NAMALWA (cell line): ENCODE measurements at regions not wholly inside any gene's neighbourhood (a gene's known extent, or its start where the extent isn't known, plus 50 kb on each side); places are given as distances from the start of the nearest gene placed in this dataset.
"Not testable (repeated sequence)": the region's sequence is repeated elsewhere in the genome, so short reads cannot be mapped to it uniquely, and the experiment has no call there.

ENCODE experiments used
- DNase-seq: peaks from one replicate; pipeline ENCODE4 v3.0.0-alpha.2; 2015; ENCODE audit warnings: low spot score

DNA sequence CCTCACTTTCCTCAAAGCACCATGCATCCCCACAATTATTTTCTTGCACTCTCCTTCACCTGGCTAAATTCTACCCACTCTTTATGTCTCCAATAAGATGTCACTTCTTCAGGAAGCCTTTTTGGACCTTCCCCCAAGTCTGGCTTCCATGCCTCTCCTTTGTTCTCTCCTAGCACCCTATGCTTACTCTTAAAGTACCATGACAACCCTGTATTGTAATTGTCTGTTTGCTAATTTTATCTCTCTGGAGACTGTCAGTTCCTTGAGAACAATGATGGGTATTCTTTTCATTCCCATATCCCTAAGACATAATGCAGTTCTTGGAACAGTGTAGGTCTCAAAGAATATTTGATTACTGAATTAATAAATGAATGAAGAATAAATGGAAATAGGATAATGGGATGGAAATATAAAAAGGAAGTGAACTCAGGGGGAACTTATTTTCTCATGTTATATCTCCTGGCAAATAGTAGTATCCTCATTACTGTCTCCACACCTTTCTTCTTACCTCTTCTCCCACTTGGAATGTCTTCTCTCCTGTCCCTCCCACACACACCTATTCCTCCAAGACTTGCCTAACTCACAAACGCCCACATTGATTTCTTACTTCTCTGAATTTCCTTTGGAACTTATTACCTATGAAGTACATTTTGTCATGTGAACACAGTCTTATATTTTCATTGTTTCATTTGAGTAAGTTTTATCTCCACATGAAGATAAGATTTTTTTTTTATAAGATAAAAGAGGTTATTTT, 499.1 kb downstream of the NFIB start:
- no peak for DNase-seq

DNA sequence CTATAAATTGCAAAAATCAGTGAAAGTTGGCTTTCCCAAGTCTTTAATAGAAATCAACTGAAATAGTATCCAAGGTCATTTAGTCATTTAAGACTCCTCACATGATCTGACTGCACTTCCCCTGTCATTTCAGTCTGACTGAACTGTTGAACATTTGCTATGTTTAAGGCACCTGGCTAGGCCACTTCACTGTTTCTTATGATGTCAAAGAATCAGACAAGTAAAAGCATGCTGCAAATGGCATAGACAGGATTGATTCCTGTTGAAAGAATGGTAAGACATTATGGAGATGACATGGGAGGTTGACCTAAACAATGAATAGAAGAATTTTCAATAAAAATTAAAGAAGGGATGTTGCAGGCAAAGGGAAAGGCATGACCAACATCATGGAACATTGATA, 502.1 kb downstream of the NFIB start:
- no peak for DNase-seq

GRCh38 chr9:13810510-13810909, 503.4 kb downstream of the NFIB start:
- peak; percentile 11 for DNase-seq

DNA sequence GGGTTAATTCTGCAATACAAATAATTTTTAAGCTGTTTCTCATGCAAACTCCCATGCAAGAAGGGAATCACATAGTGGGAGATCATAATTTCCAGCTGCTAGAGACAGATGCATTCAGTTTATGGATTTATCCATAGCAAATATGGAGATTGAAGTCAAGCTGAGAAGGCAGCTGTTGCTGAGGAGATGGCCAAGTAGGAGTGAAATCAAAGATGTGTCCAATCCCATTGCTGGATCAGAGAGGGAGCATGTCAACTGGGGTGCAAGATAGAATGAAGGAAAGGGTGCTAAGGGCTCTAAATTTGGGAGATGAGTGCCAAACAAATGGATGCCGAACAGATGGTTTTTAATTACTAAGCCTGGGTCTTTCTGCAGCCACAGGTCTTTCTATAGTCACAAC, 504.5 kb downstream of the NFIB start:
- no peak for DNase-seq

- peak; percentile 29 for DNase-seq
These were observed 506.8 kb downstream of the NFIB start for GRCh38 chr9:13807118-13807517.

DNA sequence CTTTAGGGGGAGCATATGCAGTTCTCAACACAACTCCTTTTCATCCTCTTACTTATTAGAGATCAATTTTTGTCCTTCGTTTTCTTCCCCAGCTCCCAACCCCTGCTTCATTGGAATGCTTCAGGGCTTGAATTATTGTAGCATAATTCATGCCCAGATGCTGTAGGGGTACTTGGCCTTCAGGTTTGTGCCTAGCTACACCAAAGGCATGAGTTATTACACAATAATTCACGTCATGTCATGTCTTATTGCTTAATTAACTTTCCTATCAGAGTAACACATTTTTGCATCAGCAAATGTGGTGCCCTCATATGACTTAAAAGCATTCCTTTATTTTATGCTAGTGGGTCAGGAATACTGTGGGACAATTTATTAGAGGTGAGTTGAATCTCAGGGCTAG, 507.2 kb downstream of the NFIB start:
- no peak for DNase-seq

- no peak for DNase-seq
These were observed 508.4 kb downstream of the NFIB start for GRCh38 chr9:13805546-13805945.

DNA sequence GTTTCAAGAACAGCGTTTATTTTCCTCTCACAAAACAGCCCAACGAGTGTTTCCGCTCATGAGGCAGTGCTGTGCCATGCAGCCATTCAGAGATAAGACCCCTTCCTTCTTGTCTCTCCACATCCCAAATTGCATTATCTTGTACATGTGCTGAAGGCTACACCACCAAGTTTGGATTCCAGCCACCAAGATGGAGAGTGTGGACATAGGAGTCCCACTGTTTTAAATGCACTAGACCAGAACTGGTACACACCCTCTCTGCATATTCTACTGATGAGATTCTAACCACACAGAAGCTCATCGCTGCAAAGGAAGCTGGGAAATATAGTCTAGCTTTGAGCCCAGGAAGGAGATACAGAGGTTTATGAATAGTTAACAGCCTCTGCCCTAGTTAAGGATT, 509.4 kb downstream of the NFIB start:
- DNase-seq, result no peak

DNA sequence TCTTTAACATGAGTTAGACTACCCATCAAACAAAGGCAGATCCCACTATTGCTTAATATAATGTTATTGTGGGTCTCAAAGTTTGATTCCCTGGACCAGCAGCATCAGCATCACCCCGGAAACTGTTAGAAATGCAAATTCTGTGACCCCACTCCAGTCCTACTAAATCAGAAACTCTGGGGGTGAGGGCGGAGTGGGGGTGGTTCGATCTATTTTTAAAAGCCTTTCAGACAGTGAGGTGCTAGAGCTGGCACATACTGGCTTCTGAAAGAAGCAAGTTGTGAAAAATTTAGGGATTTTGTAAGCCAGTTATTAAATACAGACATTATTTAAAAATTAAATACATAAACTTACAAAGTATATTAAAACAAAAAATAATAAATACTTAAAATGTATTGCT, 513.2 kb downstream of the NFIB start:
- DNase-seq, result no peak

GRCh38 chr9:13797701-13798100, 516.2 kb downstream of the NFIB start:
- DNase-seq, result not testable (repeated sequence)

- DNase-seq, result no peak
These were observed 512.3 kb upstream of the MPDZ start for GRCh38 chr9:13791816-13792215.

GRCh38 chr9:13790055-13790454, 510.6 kb upstream of the MPDZ start:
- DNase-seq, result no peak

DNA sequence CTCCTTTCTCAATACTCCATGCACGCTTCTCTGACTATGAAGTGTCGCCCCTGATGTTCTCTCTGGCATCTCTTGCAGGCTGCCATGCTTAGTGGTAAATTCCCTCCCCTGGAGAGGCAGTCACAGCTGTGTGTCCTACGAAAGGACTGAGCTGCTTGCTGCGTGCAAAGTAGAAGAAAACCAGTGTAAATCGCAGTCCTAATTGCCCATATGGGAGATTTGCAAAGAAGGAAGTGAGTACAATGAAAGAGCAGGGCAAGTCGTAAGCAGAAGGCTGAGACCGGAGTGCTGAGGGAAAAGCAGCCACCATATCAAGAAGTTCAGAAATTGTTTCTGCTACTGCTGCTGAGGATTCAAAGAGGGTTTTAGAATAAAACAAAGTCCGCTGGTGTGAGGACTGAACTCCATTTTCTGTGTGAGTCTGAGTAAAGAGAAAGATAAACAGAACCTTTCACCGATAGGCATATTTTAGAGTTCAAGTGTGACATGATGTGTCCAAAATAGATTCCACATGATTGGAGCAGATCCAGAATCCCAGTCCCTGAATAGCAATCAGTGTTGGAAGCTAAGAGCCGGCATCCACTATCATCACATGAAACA, 507.8 kb upstream of the MPDZ start:
- DNase-seq, result no peak

DNA sequence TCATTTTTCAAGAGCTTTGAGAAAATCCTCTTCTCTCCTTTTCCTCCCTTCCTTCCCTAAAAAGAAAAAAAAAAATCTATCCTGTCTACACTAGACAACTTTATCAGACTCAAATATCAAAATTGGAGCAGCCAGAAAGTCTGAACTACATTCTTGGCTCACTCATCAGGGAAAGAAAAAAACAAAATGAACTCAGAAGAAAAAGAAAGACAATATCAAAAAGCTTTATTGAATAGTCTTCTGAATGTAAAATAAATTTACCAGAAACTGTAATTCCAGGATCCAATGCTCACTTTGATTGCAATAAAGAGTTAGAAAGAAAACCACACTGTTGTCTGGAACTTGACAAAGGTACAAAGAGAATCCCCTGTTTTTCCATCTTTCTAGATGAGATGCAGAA, 507.2 kb upstream of the MPDZ start:
- DNase-seq, result no peak

- DNase-seq, result no peak
These were observed 506.6 kb upstream of the MPDZ start for GRCh38 chr9:13786131-13786530.

GRCh38 chr9:13779106-13779505, 499.6 kb upstream of the MPDZ start:
- DNase-seq, result no peak

DNA sequence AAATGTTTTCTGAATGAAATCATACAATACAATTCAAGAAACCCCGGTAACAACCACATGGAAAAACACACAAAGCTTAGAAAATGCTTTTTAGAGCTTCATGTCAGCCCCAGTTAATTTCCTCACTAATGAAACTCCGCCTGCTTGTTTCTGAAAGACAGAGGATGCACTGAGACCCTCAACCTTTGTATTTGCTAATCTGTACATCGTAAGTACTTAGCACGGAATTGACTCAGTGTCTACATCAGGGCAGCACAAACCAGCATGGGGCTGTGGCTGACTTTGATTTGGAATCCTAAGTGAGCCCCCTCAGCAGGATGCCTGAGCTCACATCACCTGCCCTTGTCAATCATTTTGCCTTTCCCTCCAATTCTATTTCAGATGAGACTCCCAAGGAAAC, 499.1 kb upstream of the MPDZ start:
- no peak for DNase-seq

- DNase-seq, result no peak
These were observed 491.5 kb upstream of the MPDZ start for GRCh38 chr9:13770956-13771355.

GRCh38 chr9:13769641-13770040, 490.1 kb upstream of the MPDZ start:
- no peak for DNase-seq

DNA sequence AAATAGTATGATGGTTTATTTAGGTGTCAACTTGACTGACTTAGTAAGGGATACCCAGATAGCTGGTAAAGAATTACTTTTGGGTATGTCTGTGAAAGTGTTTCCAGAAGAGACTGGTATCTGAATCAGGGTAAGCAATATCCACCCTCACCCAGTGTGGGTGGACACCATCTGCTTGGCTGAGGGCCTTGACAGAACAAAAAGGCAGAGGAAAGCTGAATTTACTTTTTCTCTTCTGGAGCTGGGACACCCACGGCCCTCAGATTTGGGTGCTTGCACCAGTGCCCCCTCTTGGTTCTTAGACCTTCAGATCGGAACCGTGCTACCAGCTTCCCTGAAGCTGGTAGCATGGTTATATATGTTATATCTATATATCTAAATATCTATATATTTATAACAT, 489.5 kb upstream of the MPDZ start:
- DNase-seq, result no peak

- no peak for DNase-seq
These were observed 482.7 kb upstream of the MPDZ start for GRCh38 chr9:13762209-13762608.

DNA sequence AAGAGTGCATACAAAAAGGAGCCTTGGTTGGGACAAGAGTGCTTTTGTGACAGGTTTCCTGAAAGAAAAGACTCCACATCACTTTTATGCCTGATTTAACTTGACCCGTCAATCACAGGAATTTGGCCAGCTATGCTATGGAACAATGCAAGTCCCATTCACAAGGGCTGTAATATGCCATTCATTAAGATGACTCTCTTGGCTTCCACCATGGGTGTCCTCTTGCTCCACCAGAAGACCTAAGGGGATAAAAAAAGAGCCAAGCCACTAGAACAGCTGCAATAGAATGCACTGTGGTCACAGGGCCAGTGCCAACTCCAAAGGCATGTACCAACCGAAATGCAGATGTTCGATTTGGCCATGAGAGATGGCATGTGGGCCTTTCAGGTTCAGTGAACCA, 480.1 kb upstream of the MPDZ start:
- no peak for DNase-seq

- DNase-seq, result no peak
These were observed 479.4 kb upstream of the MPDZ start for GRCh38 chr9:13758936-13759335.

DNA sequence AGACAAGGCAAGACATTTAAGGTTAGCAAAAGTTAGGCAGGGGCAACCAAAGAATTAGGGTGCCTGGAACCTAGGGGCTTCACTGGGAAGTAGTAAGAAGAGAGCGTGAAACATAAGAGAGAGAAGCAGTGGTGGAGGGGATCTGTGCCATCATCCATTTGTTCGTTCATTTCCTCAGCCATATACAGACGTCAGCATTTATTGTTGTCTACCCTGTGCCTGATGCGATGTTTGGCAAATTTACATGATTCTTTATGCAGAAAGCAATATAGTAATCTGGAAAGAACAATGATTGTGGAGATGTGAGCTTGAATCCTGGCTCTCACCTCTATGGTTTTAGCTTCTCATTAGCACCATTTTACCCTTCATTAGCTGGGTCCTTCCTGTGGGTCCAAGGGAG, 477.5 kb upstream of the MPDZ start:
- no peak for DNase-seq
